HEK293 (cell line): ENCODE measurements at regions not wholly inside any gene's neighbourhood (a gene's known extent, or its start where the extent isn't known, plus 50 kb on each side); places are given as distances from the start of the nearest gene placed in this dataset.

Experiments
- CTCF ChIP-seq: fragments of 450-650 bp; formaldehyde crosslinking; IDR thresholded peaks from 2 replicates; pipeline ENCODE4 v1.5.1; 2016; ENCODE audit warnings: missing biosample characterization, missing genetic modification characterization
- GLIS1 ChIP-seq: fragments of 450-650 bp; formaldehyde crosslinking; IDR thresholded peaks from 2 replicates; pipeline ENCODE4 v1.5.1; 2016; ENCODE audit warnings: missing biosample characterization, missing genetic modification characterization
- PBX3 ChIP-seq: sonication (generic); formaldehyde crosslinking; IDR thresholded peaks from 2 replicates; pipeline ENCODE4 v1.8.1; 2022; ENCODE audit warnings: mild to moderate bottlenecking, moderate library complexity, missing genetic modification reagents
- SP2 ChIP-seq: fragments of 450-650 bp; formaldehyde crosslinking; IDR thresholded peaks from 2 replicates; pipeline ENCODE4 v1.5.1; 2016; ENCODE audit warnings: missing biosample characterization, missing genetic modification characterization
- ZNF175 ChIP-seq: fragments of 450-650 bp; formaldehyde crosslinking; IDR thresholded peaks from 2 replicates; pipeline ENCODE4 v1.5.1; 2016; ENCODE audit warnings: missing biosample characterization, missing genetic modification characterization
- ZNF274 ChIP-seq, 2 experiments: fragments of 200-500 bp in 1 of 2; fragments of 450-650 bp in 1 of 2; sonication (Bioruptor generic) in 1 of 2; formaldehyde crosslinking in 1 of 2; IDR thresholded peaks; 2 replicates each; pipeline versions ENCODE4 v1.5.1 to v1.6.1; 2014 to 2016; ENCODE audit warnings: borderline replicate concordance in 1 of 2, inconsistent platforms in 1 of 2, low read length in 1 of 2, missing biosample characterization in 1 of 2, missing genetic modification characterization in 1 of 2
- ZNF311 ChIP-seq: fragments of 450-650 bp; formaldehyde crosslinking; IDR thresholded peaks from 2 replicates; pipeline ENCODE4 v1.5.1; 2017; ENCODE audit warnings: missing biosample characterization, missing genetic modification characterization, borderline replicate concordance
- ZNF639 ChIP-seq: fragments of 450-650 bp; formaldehyde crosslinking; IDR thresholded peaks from 2 replicates; pipeline ENCODE4 v1.5.1; 2016; ENCODE audit warnings: missing biosample characterization, missing genetic modification characterization
- ZNF660 ChIP-seq: fragments of 450-650 bp; IDR thresholded peaks from 2 replicates; pipeline ENCODE4 v1.5.1; 2018; ENCODE audit warnings: missing biosample characterization, mild to moderate bottlenecking, missing genetic modification characterization
- ZNF692 ChIP-seq: fragments of 450-650 bp; formaldehyde crosslinking; IDR thresholded peaks from 2 replicates; pipeline ENCODE4 v1.5.1; 2016; ENCODE audit warnings: missing biosample characterization, missing genetic modification characterization

GRCh38 chr10:83357627-83358026 lies 781.7 kb upstream of the GHITM start:
- TF ChIP-seq ZNF660 (tag by site-specific recombination) (no peak), CTCF (tag by site-specific recombination) (no peak), PBX3 (CRISPR knock-in tag) (no peak), ZNF175 (tag by site-specific recombination) (no peak), ZNF311 (tag by site-specific recombination) (no peak), GLIS1 (tag by site-specific recombination) (no peak), ZNF692 (tag by site-specific recombination) (no peak), SP2 (no peak), ZNF639 (tag by site-specific recombination) (no peak), ZNF274 (IDR thresholded peaks at IDR 0.05; ENCODE audit: low read length) (no peak), ZNF274 (tag by site-specific recombination; IDR thresholded peaks at IDR 0.05; ENCODE audit: borderline replicate concordance) (no peak)
